ENCODE measurements at regions not wholly inside any gene's neighbourhood (a gene's known extent, or its start where the extent isn't known, plus 50 kb on each side); places are given as distances from the start of the nearest gene placed in this dataset.

DNA sequence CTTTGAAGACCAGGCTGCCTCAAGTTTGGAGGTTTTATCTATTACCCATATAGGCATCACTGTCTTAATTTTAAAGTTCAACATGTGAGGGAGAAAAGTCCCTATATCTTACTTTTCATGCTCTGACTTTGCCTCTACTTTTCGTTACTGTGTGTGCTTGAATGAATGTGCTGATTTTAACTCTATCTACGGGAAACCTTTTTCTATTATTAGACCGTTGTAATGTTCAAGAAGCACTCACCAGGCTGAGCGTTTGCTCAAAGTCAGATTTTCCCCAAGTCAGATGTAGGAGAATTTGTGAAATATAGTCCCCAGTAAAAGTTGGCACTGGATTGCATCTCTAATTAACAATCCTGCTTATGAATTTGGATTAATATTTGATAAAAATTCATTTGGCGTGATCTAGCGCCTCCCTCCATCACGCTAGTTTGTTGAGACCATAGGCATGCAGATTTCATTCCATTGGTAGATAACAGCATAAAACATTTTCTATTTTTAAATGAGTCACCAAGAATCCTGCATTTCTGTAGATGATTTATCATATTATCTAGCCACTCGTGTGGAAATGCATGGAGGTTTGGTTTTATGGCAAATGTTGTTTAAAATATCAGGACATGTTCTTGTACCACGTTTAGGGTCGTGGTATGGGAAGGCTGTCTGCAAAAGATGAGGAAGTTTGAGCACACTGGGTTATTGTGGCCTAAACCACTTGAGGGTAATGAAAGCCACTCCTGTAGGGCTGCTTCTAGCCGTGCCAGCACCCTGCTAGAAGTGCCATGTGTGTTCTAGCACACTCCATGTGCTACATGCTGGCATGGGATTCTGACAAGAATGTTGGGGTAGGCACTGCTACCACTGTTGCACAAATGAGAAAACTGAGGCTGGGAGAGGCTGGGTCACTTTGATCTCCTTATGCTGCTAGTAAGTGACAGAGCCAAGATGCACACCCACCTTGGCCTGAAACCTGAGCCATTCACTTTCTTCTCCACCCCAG lies 179.4 kb downstream of the FGF9 start:
- Mint-ChIP-seq H3K36me3 (no peaks in the 10 kb centered on the region), H3K9me3 (no peaks in the 10 kb centered on the region), H3K27me3 (peaks cover 0 to 6% of the 10 kb centered on the region in 2 donors), H3K27ac (no peak overlapping the region), H3K4me1 (peaks cover 0 to 6% (median 5%) of the 10 kb centered on the region in 4 donors), H3K4me3 (no peak overlapping the region)
- Histone ChIP-seq H3K4me1 (ENCODE audit: insufficient read depth, low read length) (no peaks in the 10 kb centered on the region), H3K27me3 (ENCODE audit: insufficient read depth, low read length) (no peaks in the 10 kb centered on the region), H3K4me3 (ENCODE audit: low read length in 2 of 2) (no peak overlapping the region), H3K36me3 (ENCODE audit: insufficient read depth, low read length) (no peaks in the 10 kb centered on the region), H3K9me3 (ENCODE audit: control insufficient read depth in 1 of 2, low read length in 2 of 2) (no peaks in the 10 kb centered on the region), H3K27ac (ENCODE audit: low read depth, low read length) (no peak overlapping the region)
- intact Hi-C loops (cut with micrococcal nuclease): no loop called here
- POLR2A ChIA-PET (ENCODE audit: partially characterized antibody): no interaction called here
- CTCF ChIA-PET (ENCODE audit: partially characterized antibody): interaction anchor here (2.6 kb wide), 1 partner anchor 15 kb away, joined by 6 read pairs; no protein-coding TSS in a partner anchor
- no peak for DNase-seq

DNA sequence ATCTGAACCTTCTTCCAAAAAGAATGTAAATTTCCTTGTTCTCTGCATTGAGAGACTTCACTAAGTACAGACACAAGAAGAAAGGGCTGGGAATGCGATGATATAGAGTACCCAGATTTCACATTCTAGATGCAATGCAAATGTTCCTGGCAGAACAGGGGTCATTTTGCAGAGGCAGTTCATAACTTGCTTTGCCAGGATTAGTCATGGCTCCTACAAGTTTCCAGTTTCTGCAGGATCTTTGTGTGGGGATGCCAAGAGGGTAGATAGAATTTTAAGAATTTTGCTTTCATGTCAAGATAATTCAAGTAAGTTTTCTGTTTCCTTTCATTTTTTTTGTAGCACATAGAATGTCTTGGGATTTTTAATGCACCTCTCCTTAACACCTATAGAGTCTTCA lies 181.2 kb downstream of the FGF9 start:
- peaks cover 0 to 6% (median 5%) of the 10 kb centered on the region in 4 donors for H3K4me1 Mint-ChIP-seq
- Histone ChIP-seq H3K9me3 (ENCODE audit: control insufficient read depth in 1 of 2, low read length in 2 of 2) (no peaks in the 10 kb centered on the region), H3K36me3 (ENCODE audit: insufficient read depth, low read length) (no peaks in the 10 kb centered on the region), H3K27ac (ENCODE audit: low read depth, low read length) (no peak overlapping the region), H3K4me3 (ENCODE audit: low read length in 2 of 2) (no peak overlapping the region), H3K4me1 (ENCODE audit: insufficient read depth, low read length) (no peaks in the 10 kb centered on the region), H3K27me3 (ENCODE audit: insufficient read depth, low read length) (no peaks in the 10 kb centered on the region)
- H3K9me3 Mint-ChIP-seq: peaks cover 0 to 2% (median 0%) of the 10 kb centered on the region in 8 donors
- H3K27ac Mint-ChIP-seq: no peak overlapping the region
- ChIA-PET POLR2A (ENCODE audit: partially characterized antibody) (no interaction called here), CTCF (ENCODE audit: partially characterized antibody) (no interaction called here)
- no peak overlapping the region for H3K4me3 Mint-ChIP-seq
- intact Hi-C loops (cut with micrococcal nuclease): no loop called here
- H3K27me3 Mint-ChIP-seq: peaks cover 0 to 2% of the 10 kb centered on the region in 2 donors
- H3K36me3 Mint-ChIP-seq: no peaks in the 10 kb centered on the region
- no peak for DNase-seq

DNA sequence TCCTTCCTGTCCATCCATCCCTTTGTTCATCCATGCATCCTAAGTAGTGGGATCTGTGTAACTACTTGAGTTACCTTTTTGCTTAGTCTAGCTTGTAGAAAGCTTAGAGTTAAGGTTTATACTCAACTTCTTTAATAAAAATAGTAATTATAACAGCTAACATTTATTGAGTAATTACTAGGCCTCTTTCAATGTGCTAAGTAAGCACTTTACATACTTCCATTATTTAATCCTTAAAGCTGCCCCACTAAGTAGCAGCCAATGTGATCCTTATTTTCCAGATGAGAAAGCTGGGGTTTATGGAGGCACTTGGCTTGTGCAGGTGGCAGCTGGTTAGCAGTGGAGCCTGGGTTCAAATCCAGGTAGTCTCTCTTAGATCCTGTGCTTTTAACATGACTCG lies 182.9 kb downstream of the FGF9 start:
- Mint-ChIP-seq H3K9me3 (peaks cover 0 to 2% (median 0%) of the 10 kb centered on the region in 8 donors), H3K4me1 (peaks cover 0 to 6% (median 5%) of the 10 kb centered on the region in 4 donors), H3K36me3 (no peaks in the 10 kb centered on the region), H3K27ac (no peak overlapping the region), H3K27me3 (no peaks in the 10 kb centered on the region), H3K4me3 (no peak overlapping the region)
- ChIA-PET CTCF (ENCODE audit: partially characterized antibody) (interaction anchor here (0.9 kb wide), 1 partner anchor 425 kb away, joined by 3 read pairs; no protein-coding TSS in a partner anchor), POLR2A (ENCODE audit: partially characterized antibody) (no interaction called here)
- no peak overlapping the region for H3K4me3 ChIP-seq (ENCODE audit: low read length in 2 of 2)
- no peaks in the 10 kb centered on the region for H3K9me3 ChIP-seq (ENCODE audit: control insufficient read depth in 1 of 2, low read length in 2 of 2)
- no peaks in the 10 kb centered on the region for H3K4me1 ChIP-seq (ENCODE audit: insufficient read depth, low read length)
- no peak overlapping the region for H3K27ac ChIP-seq (ENCODE audit: low read depth, low read length)
- intact Hi-C loops (cut with micrococcal nuclease): no loop called here
- no peaks in the 10 kb centered on the region for H3K36me3 ChIP-seq (ENCODE audit: insufficient read depth, low read length)
- DNase-seq: no peak
- no peaks in the 10 kb centered on the region for H3K27me3 ChIP-seq (ENCODE audit: insufficient read depth, low read length)

DNA sequence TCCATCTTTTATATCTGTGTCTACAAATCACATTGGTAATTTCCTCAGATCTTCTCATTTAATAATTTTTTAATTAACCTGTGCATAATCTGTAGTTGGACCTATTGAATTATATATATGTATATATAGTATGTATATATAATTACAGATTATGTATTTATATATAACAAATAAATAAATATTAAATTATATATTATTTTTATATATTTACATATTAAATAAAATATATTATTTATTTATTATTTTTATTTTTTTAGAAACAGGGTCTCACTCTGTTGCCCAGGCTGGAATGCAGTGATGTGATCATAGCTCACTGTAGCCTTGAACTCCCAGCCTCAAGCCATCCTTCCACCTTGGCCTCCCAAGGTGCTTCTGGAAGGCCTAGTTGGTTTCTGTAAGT lies 197.9 kb downstream of the FGF9 start:
- Histone ChIP-seq H3K9me3 (ENCODE audit: control insufficient read depth in 1 of 2, low read length in 2 of 2) (no peaks in the 10 kb centered on the region), H3K4me3 (ENCODE audit: low read length in 2 of 2) (no peak overlapping the region), H3K36me3 (ENCODE audit: insufficient read depth, low read length) (no peaks in the 10 kb centered on the region), H3K27me3 (ENCODE audit: insufficient read depth, low read length) (no peaks in the 10 kb centered on the region), H3K27ac (ENCODE audit: low read depth, low read length) (no peak overlapping the region), H3K4me1 (ENCODE audit: insufficient read depth, low read length) (no peaks in the 10 kb centered on the region)
- Mint-ChIP-seq H3K36me3 (no peaks in the 10 kb centered on the region), H3K27me3 (peaks cover 4 to 5% of the 10 kb centered on the region in 2 donors), H3K4me1 (no peaks in the 10 kb centered on the region), H3K4me3 (no peak overlapping the region), H3K27ac (no peak overlapping the region), H3K9me3 (peaks cover 2 to 7% (median 5%) of the 10 kb centered on the region in 8 donors)
- ChIA-PET POLR2A (ENCODE audit: partially characterized antibody) (no interaction called here), CTCF (ENCODE audit: partially characterized antibody) (no interaction called here)
- no peak for DNase-seq
- intact Hi-C loops (cut with micrococcal nuclease): no loop called here

DNA sequence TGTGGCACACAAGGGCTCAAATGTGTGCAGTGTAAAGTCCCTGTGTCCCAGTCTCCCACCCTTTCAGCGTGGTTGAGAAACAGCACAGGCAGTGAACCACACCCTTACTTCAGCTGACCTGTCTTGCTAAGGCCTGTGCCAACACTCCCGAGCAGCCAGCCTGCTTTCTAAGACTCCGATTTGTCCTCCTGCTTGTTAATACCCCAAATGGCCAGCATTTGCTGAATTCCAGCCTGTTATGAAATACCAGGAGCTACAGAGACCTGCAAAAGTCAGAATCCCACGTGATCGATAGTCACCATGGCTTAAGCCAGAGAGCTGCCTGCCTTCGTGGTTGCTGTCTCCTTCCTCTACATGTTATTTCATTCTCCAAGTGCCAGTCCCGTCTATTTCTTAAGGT lies 200.5 kb downstream of the FGF9 start:
- Mint-ChIP-seq H3K9me3 (peaks cover 0 to 4% (median 0%) of the 10 kb centered on the region in 8 donors), H3K27me3 (peaks cover 4 to 5% of the 10 kb centered on the region in 2 donors), H3K36me3 (no peaks in the 10 kb centered on the region), H3K27ac (peak overlapping the region in 1 of 7 donors; percentile 9), H3K4me3 (no peak overlapping the region), H3K4me1 (no peaks in the 10 kb centered on the region)
- ChIA-PET CTCF (ENCODE audit: partially characterized antibody) (interaction anchor here (1.2 kb wide), 1 partner anchor 25 kb away, joined by 3 read pairs; no protein-coding TSS in a partner anchor), POLR2A (ENCODE audit: partially characterized antibody) (no interaction called here)
- H3K9me3 ChIP-seq (ENCODE audit: control insufficient read depth in 1 of 2, low read length in 2 of 2): no peaks in the 10 kb centered on the region
- no peak overlapping the region for H3K4me3 ChIP-seq (ENCODE audit: low read length in 2 of 2)
- intact Hi-C loops (cut with micrococcal nuclease): no loop called here
- no peak overlapping the region for H3K27ac ChIP-seq (ENCODE audit: low read depth, low read length)
- H3K36me3 ChIP-seq (ENCODE audit: insufficient read depth, low read length): no peaks in the 10 kb centered on the region
- H3K27me3 ChIP-seq (ENCODE audit: insufficient read depth, low read length): no peaks in the 10 kb centered on the region
- no peaks in the 10 kb centered on the region for H3K4me1 ChIP-seq (ENCODE audit: insufficient read depth, low read length)
- DNase-seq: no peak

DNA sequence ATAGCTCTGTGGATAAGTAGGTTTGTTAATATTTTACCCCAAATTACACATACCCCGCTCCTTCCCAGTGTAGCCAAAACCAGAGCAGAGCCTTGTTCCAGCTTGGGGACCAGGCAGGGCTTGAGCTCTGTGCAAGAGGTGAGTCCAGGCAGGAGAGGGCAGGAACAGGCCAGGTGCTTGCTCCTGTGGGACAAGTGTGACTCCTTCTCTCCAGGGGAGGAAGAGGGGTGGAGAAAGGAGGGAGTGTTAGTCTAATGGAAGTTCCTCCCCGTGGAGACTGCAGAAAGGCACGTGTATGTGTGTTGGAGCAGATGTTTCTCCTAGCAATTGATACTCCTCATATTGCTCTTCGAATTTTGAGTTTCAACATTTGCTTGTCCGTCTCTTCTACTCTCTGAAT lies 201.0 kb downstream of the FGF9 start:
- Histone ChIP-seq H3K4me1 (ENCODE audit: insufficient read depth, low read length) (no peaks in the 10 kb centered on the region), H3K27me3 (ENCODE audit: insufficient read depth, low read length) (no peaks in the 10 kb centered on the region), H3K27ac (ENCODE audit: low read depth, low read length) (no peak overlapping the region), H3K4me3 (ENCODE audit: low read length in 2 of 2) (no peak overlapping the region), H3K9me3 (ENCODE audit: control insufficient read depth in 1 of 2, low read length in 2 of 2) (no peaks in the 10 kb centered on the region), H3K36me3 (ENCODE audit: insufficient read depth, low read length) (no peaks in the 10 kb centered on the region)
- intact Hi-C loops (cut with micrococcal nuclease): no loop called here
- CTCF ChIA-PET (ENCODE audit: partially characterized antibody): interaction anchor here (1.2 kb wide), 1 partner anchor 26 kb away, joined by 3 read pairs; no protein-coding TSS in a partner anchor
- Mint-ChIP-seq H3K36me3 (no peaks in the 10 kb centered on the region), H3K4me1 (no peaks in the 10 kb centered on the region), H3K4me3 (no peak overlapping the region), H3K9me3 (peaks cover 0 to 4% (median 0%) of the 10 kb centered on the region in 8 donors), H3K27ac (no peak overlapping the region), H3K27me3 (peaks cover 2 to 5% of the 10 kb centered on the region in 2 donors)
- DNase-seq: no peak
- POLR2A ChIA-PET (ENCODE audit: partially characterized antibody): no interaction called here

DNA sequence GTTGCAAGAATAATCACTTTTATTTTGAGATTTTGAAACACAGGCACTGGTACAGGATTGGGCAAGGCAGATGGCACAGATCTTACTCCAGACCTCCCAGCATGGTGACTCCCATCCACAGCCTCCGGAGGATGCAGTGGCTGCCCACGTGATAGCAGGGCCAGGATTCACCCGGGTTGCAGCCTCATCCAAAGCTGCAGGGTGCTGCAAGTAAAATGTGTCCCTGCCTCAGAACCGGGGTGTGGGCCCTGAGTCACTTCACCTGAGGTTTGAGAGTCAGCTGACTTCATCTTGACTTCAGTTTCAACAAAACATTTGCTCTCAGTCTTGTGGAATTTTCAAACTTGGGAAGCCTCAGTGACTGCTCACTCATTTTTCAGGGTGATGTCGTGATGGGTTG lies 201.9 kb downstream of the FGF9 start:
- CTCF ChIA-PET (ENCODE audit: partially characterized antibody): no interaction called here
- Mint-ChIP-seq H3K27me3 (peaks cover 4 to 5% of the 10 kb centered on the region in 2 donors), H3K4me1 (no peaks in the 10 kb centered on the region), H3K4me3 (no peak overlapping the region), H3K27ac (no peak overlapping the region), H3K36me3 (no peaks in the 10 kb centered on the region), H3K9me3 (peaks cover 0 to 4% (median 0%) of the 10 kb centered on the region in 8 donors)
- POLR2A ChIA-PET (ENCODE audit: partially characterized antibody): no interaction called here
- Histone ChIP-seq H3K27ac (ENCODE audit: low read depth, low read length) (no peak overlapping the region), H3K9me3 (ENCODE audit: control insufficient read depth in 1 of 2, low read length in 2 of 2) (no peaks in the 10 kb centered on the region), H3K27me3 (ENCODE audit: insufficient read depth, low read length) (no peaks in the 10 kb centered on the region), H3K36me3 (ENCODE audit: insufficient read depth, low read length) (no peaks in the 10 kb centered on the region), H3K4me3 (ENCODE audit: low read length in 2 of 2) (no peak overlapping the region), H3K4me1 (ENCODE audit: insufficient read depth, low read length) (no peaks in the 10 kb centered on the region)
- intact Hi-C loops (cut with micrococcal nuclease): no loop called here
- no peak for DNase-seq

Data from CD4-positive, alpha-beta memory T cell (primary cell).